GM19043 (cell line): ENCODE measurements at regions not wholly inside any gene's neighbourhood (a gene's known extent, or its start where the extent isn't known, plus 50 kb on each side); places are given as distances from the start of the nearest gene placed in this dataset.
"Not testable (repeated sequence)": the region's sequence is repeated elsewhere in the genome, so short reads cannot be mapped to it uniquely, and the experiment has no call there.

Experiments used
- ATAC-seq: cut with Tn5 transposase; IDR thresholded peaks from one replicate; pipeline ENCODE4 v1.9.1; 2021; ENCODE audit warnings: low read depth; ENCODE audit not compliant: unreplicated experiment

GRCh38 chr12:66733321-66733720 lies 54.4 kb upstream of the GRIP1 start:
- no peak for ATAC-seq

GRCh38 chr12:66733839-66734238 lies 55.0 kb upstream of the GRIP1 start:
- no peak for ATAC-seq

DNA sequence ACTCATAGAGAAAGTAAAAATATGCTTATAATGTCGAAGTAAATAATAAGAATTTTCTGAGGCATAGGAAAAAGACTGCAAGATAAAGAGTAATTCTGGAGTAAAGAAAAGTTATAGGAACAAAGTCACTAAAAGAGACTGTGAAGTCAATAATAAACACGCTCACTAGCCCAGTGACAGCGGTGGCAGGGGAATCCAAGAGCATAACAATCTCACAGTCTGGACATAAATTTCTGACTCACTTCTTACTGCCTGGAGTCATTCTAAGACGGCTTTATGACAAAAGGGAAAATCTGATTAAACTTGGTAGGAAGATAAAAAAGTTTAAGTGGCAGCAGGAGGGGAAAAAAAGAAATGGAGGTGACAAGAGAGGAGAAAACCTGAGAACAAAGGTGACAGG lies 56.4 kb upstream of the GRIP1 start:
- ATAC-seq = no peak

GRCh38 chr12:66736931-66737330 lies 58.1 kb upstream of the GRIP1 start:
- ATAC-seq = no peak

- no peak for ATAC-seq
Measured at GRCh38 chr12:66739266-66739665, 60.4 kb upstream of the GRIP1 start.

GRCh38 chr12:66739940-66740651 lies 61.2 kb upstream of the GRIP1 start:
- ATAC-seq = no peak

GRCh38 chr12:66740732-66741131 lies 61.9 kb upstream of the GRIP1 start:
- ATAC-seq = no peak

GRCh38 chr12:66741919-66742318 lies 63.0 kb upstream of the GRIP1 start:
- no peak for ATAC-seq

- no peak for ATAC-seq
Measured at GRCh38 chr12:66742508-66743367, 63.9 kb upstream of the GRIP1 start.

DNA sequence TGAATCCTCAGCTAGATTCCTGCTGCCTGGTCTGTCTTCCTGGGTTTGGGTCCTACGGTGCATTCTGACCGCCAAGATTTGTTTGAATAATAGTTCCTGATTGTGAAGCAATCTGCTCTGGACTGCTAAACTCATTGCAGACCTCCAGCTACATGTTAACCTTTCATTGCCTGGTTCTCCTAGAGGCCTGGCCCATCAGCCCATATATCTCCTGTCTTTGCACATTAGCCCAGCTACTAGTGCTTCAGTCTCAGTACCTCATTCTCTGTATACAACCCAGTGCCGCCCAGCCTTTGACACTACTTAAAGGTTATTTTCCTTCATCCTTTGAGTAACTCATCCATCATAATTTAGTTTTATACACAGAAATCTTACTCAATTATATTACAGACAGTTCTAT lies 65.6 kb upstream of the GRIP1 start:
- ATAC-seq = no peak

GRCh38 chr12:66744956-66745383 lies 66.1 kb upstream of the GRIP1 start:
- ATAC-seq = no peak

DNA sequence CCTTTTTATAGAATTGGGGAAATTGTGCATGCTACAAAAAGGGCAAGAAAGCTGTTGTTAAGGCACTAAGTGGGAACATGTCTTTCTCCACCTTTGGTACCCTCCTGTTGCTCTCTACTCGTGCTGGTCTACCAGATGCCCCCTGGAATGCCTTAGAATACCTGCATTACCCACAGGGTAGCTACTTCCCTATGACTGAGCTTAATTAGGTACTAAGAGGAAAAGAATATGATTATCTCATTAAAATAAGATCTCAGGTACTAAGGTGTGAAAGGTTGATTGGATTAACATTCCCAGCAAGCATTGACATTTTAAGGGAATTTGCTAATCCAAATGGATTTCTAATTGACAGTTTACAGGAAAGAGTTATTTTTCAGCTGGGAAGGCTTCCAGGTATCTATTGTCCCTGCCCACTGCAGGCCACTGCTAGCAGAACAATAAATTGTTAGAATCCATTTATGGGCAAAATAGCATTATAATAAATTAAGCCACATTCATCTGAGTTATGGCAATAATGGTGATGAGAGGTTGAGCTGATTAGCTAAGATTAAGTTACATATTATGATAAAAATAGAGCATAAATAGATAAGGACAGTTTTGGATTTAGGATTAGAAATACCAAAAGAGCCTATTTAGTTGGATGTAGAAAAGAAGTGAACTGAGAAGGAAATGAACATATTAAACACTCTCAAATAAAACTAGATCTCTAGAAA lies 67.8 kb upstream of the GRIP1 start:
- ATAC-seq = no peak

DNA sequence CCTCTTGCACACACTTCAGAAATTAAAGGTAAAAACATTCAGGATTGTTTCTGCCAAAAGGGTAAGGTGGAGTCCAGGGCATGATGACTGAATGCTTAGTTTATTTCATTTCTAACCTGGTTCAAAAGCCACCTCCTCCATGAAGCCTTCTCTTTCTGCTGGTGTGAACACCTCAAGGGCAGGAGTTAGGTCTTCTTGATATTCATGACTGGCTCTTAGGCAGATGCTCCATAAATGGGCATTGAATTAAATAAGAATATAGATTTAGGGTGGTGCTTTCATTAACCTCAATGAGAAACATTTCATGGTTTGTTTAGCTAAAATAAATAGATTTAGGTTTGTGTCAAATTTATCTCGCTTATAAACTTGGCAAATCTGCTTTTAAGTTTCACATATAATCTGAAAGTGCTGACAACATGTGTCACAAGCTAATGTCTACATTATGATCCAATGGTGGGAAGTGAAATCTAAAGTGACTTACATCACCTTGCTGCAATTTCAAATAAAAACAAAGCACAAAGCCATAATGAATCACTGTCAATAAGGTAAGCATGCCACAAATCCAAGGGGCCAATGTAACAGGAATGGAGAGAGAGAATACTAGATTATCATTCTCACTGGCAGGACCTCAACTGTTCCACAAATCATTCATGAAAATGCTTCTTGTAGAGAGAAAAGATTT lies 72.7 kb upstream of the GRIP1 start:
- no peak for ATAC-seq

DNA sequence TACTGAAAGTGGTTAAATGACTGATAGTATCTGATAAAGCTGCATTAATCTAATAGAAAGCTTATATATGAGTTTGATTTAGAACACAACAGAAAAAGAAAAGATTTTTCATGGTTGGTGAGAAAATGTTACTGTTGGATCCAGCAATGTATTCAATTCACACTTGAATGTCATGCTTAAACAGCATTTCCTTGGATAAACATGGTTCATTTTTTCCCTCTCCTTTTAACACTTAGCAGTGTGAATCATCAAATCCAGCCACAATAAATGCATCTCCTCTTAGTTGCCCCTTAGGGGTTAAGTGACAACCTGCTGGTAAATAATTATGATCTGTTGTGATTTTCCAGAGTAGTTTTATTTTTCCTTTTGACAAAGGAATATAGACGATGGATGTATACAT lies 74.9 kb upstream of the GRIP1 start:
- ATAC-seq = no peak

- no peak for ATAC-seq
Measured at GRCh38 chr12:66755727-66756395, 77.0 kb upstream of the GRIP1 start.

GRCh38 chr12:66756631-66757030 lies 77.8 kb upstream of the GRIP1 start:
- ATAC-seq = no peak

DNA sequence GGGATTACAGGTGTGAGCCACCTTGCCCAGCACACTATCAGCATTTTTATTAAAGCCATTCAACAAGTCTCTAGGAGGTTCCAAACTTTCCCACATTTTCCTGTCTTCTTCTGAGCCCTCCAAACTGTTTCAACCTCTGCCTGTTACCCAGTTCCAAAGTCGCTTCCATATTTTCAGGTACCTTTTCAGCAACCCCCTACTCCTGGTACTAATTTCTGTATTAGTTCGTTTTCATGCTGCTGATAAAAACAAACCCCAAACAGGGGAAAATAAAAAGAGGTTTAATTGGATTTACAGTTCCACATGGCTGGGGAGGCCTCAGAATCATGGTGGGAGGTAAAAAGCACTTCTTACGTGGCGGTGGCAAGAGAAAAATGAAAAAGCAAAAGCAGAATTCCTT lies 81.2 kb upstream of the GRIP1 start:
- not testable (repeated sequence) for ATAC-seq

DNA sequence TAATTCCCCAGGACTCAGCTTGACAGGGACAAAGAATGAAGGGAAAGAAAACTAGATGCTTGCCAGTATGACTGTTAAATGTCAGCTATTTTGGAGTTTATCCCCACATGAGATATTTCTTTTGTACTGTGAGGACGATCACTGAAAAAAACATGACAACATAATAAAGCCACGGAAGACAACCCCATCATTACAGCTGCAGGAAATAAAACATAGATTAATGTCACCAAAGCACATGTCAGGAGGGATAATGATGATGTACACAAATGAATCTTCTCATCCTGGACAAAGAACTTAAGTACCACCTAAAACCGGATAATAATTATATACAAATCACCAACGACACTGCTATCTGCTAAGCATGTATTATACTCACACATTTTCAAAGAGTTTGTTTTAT lies 84.6 kb upstream of the GRIP1 start:
- no peak for ATAC-seq

DNA sequence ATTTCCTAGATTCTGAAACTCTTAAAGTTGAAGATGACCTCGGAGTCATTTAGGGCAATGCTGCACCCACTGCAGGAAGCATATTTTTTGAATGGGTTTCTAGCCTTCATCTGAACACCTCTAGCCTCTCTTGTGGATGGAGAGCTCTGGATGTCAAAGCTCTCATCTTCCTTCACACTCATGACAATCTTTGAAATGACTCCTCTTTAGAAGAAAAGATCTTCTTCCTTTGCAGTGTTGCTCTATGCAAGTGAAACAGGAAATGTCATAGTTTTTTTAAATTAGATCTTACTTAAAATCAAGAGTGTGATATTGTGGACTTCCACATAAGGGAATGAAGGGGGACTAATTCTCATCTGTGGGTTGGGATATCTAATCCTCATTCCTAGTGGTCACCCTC lies 86.3 kb upstream of the GRIP1 start:
- ATAC-seq = no peak

GRCh38 chr12:66767536-66767935 lies 88.7 kb upstream of the GRIP1 start:
- ATAC-seq = no peak
